ENCODE measurements at regions not wholly inside any gene's neighbourhood (a gene's known extent, or its start where the extent isn't known, plus 50 kb on each side); places are given as distances from the start of the nearest gene placed in this dataset.

GRCh38 chr7:1377111-1377909, 82.0 kb downstream of the MICALL2 start:
- H2AK5ac ChIP-seq (ENCODE audit: low read length): no peak overlapping the region
- no peak overlapping the region for H3K4ac ChIP-seq (ENCODE audit: low read depth, low read length)
- H3K79me1 ChIP-seq (ENCODE audit: low read length): no peaks in the 10 kb centered on the region
- no peak overlapping the region for H2BK12ac ChIP-seq (ENCODE audit: low read length)
- no peak overlapping the region for H4K91ac ChIP-seq (ENCODE audit: low read depth, low read length)
- H3K23ac ChIP-seq (ENCODE audit: low read length): no peak overlapping the region
- H3K4me1 ChIP-seq (ENCODE audit: control insufficient read depth in 1 of 2, insufficient read depth in 2 of 2, low read length in 2 of 2): no peaks in the 10 kb centered on the region
- no peaks in the 10 kb centered on the region for H3K79me2 ChIP-seq (ENCODE audit: control insufficient read depth, insufficient read depth, low read length, poor library complexity)
- no peak overlapping the region for H2AFZ ChIP-seq (ENCODE audit: insufficient read depth, low read length, poor library complexity)
- peaks cover 3% of the 10 kb centered on the region for H3K9me3 ChIP-seq (ENCODE audit: insufficient read depth, low read depth, low read length)
- no peak overlapping the region for H2BK5ac ChIP-seq (ENCODE audit: low read depth, low read length, poor library complexity)
- no peak overlapping the region for H3K27ac ChIP-seq (ENCODE audit: low read depth, low read length)
- no CpG with 5 or more reads among the region's 21 CpGs for WGBS (ENCODE audit: extremely low coverage, insufficient coverage, insufficient read length)
- H2BK120ac ChIP-seq (ENCODE audit: insufficient read depth, low read length, poor library complexity): no peak overlapping the region
- no peak for DNase-seq
- no peak overlapping the region for H3K9ac ChIP-seq (ENCODE audit: low read length)
- no peak overlapping the region for H3K14ac ChIP-seq (ENCODE audit: low read length)
- H3K27me3 ChIP-seq (ENCODE audit: insufficient read depth, low read length): no peaks in the 10 kb centered on the region
- no peak overlapping the region for H4K12ac ChIP-seq (ENCODE audit: low read depth, low read length)
- H3K18ac ChIP-seq (ENCODE audit: low read length): no peak overlapping the region
- no peak overlapping the region for H3K4me3 ChIP-seq (ENCODE audit: low read depth, low read length)
- no peak overlapping the region for H3K4me2 ChIP-seq (ENCODE audit: low read length)
- H3K36me3 ChIP-seq (ENCODE audit: control insufficient read depth in 1 of 2, insufficient read depth in 2 of 2, low read length in 2 of 2): no peaks in the 10 kb centered on the region
- no peak overlapping the region for H4K8ac ChIP-seq (ENCODE audit: low read depth, low read length)

GRCh38 chr7:1378610-1379601, 80.4 kb downstream of the MICALL2 start:
- no peak overlapping the region for H4K12ac ChIP-seq (ENCODE audit: low read depth, low read length)
- H4K8ac ChIP-seq (ENCODE audit: low read depth, low read length): no peak overlapping the region
- DNase-seq: no peak
- H3K4me2 ChIP-seq (ENCODE audit: low read length): no peak overlapping the region
- no peak overlapping the region for H3K4ac ChIP-seq (ENCODE audit: low read depth, low read length)
- no peak overlapping the region for H2BK12ac ChIP-seq (ENCODE audit: low read length)
- no peak overlapping the region for H3K23ac ChIP-seq (ENCODE audit: low read length)
- peaks cover 6% of the 10 kb centered on the region for H3K9me3 ChIP-seq (ENCODE audit: insufficient read depth, low read depth, low read length)
- no peaks in the 10 kb centered on the region for H3K27me3 ChIP-seq (ENCODE audit: insufficient read depth, low read length)
- no peak overlapping the region for H4K91ac ChIP-seq (ENCODE audit: low read depth, low read length)
- 100% methylated on average over 2 of the region's 3 CpGs for WGBS (ENCODE audit: extremely low coverage, insufficient coverage, insufficient read length)
- H2BK5ac ChIP-seq (ENCODE audit: low read depth, low read length, poor library complexity): no peak overlapping the region
- H2BK120ac ChIP-seq (ENCODE audit: insufficient read depth, low read length, poor library complexity): no peak overlapping the region
- no peak overlapping the region for H3K9ac ChIP-seq (ENCODE audit: low read length)
- H2AK5ac ChIP-seq (ENCODE audit: low read length): no peak overlapping the region
- no peak overlapping the region for H3K27ac ChIP-seq (ENCODE audit: low read depth, low read length)
- no peak overlapping the region for H3K14ac ChIP-seq (ENCODE audit: low read length)
- no peaks in the 10 kb centered on the region for H3K36me3 ChIP-seq (ENCODE audit: control insufficient read depth in 1 of 2, insufficient read depth in 2 of 2, low read length in 2 of 2)
- no peaks in the 10 kb centered on the region for H3K4me1 ChIP-seq (ENCODE audit: control insufficient read depth in 1 of 2, insufficient read depth in 2 of 2, low read length in 2 of 2)
- H3K4me3 ChIP-seq (ENCODE audit: low read depth, low read length): no peak overlapping the region
- no peaks in the 10 kb centered on the region for H3K79me1 ChIP-seq (ENCODE audit: low read length)
- no peaks in the 10 kb centered on the region for H3K79me2 ChIP-seq (ENCODE audit: control insufficient read depth, insufficient read depth, low read length, poor library complexity)
- no peak overlapping the region for H3K18ac ChIP-seq (ENCODE audit: low read length)
- H2AFZ ChIP-seq (ENCODE audit: insufficient read depth, low read length, poor library complexity): no peak overlapping the region

GRCh38 chr7:1380231-1380815, 78.9 kb downstream of the MICALL2 start:
- no peak overlapping the region for H4K12ac ChIP-seq (ENCODE audit: low read depth, low read length)
- H3K27me3 ChIP-seq (ENCODE audit: insufficient read depth, low read length): no peaks in the 10 kb centered on the region
- H3K4me3 ChIP-seq (ENCODE audit: low read depth, low read length): no peak overlapping the region
- no peak overlapping the region for H2AK5ac ChIP-seq (ENCODE audit: low read length)
- peaks cover 6% of the 10 kb centered on the region for H3K9me3 ChIP-seq (ENCODE audit: insufficient read depth, low read depth, low read length)
- H3K4ac ChIP-seq (ENCODE audit: low read depth, low read length): no peak overlapping the region
- no peaks in the 10 kb centered on the region for H3K4me1 ChIP-seq (ENCODE audit: control insufficient read depth in 1 of 2, insufficient read depth in 2 of 2, low read length in 2 of 2)
- no peak overlapping the region for H3K27ac ChIP-seq (ENCODE audit: low read depth, low read length)
- no peak overlapping the region for H4K8ac ChIP-seq (ENCODE audit: low read depth, low read length)
- no peak overlapping the region for H2BK5ac ChIP-seq (ENCODE audit: low read depth, low read length, poor library complexity)
- no peaks in the 10 kb centered on the region for H3K79me1 ChIP-seq (ENCODE audit: low read length)
- H3K9ac ChIP-seq (ENCODE audit: low read length): no peak overlapping the region
- no peak overlapping the region for H2AFZ ChIP-seq (ENCODE audit: insufficient read depth, low read length, poor library complexity)
- no peak overlapping the region for H3K18ac ChIP-seq (ENCODE audit: low read length)
- H3K14ac ChIP-seq (ENCODE audit: low read length): no peak overlapping the region
- H2BK12ac ChIP-seq (ENCODE audit: low read length): no peak overlapping the region
- no peak overlapping the region for H4K91ac ChIP-seq (ENCODE audit: low read depth, low read length)
- no CpG with 5 or more reads among the region's 15 CpGs for WGBS (ENCODE audit: extremely low coverage, insufficient coverage, insufficient read length)
- no peak overlapping the region for H3K23ac ChIP-seq (ENCODE audit: low read length)
- no peaks in the 10 kb centered on the region for H3K79me2 ChIP-seq (ENCODE audit: control insufficient read depth, insufficient read depth, low read length, poor library complexity)
- no peak for DNase-seq
- H2BK120ac ChIP-seq (ENCODE audit: insufficient read depth, low read length, poor library complexity): no peak overlapping the region
- no peak overlapping the region for H3K4me2 ChIP-seq (ENCODE audit: low read length)
- H3K36me3 ChIP-seq (ENCODE audit: control insufficient read depth in 1 of 2, insufficient read depth in 2 of 2, low read length in 2 of 2): no peaks in the 10 kb centered on the region

- H2BK12ac ChIP-seq (ENCODE audit: low read length): no peak overlapping the region
- no CpG with 5 or more reads among the region's 18 CpGs for WGBS (ENCODE audit: extremely low coverage, insufficient coverage, insufficient read length)
- H3K27ac ChIP-seq (ENCODE audit: low read depth, low read length): no peak overlapping the region
- no peak overlapping the region for H4K8ac ChIP-seq (ENCODE audit: low read depth, low read length)
- no peak overlapping the region for H3K9ac ChIP-seq (ENCODE audit: low read length)
- H3K79me2 ChIP-seq (ENCODE audit: control insufficient read depth, insufficient read depth, low read length, poor library complexity): no peaks in the 10 kb centered on the region
- H3K27me3 ChIP-seq (ENCODE audit: insufficient read depth, low read length): no peaks in the 10 kb centered on the region
- no peak overlapping the region for H2AFZ ChIP-seq (ENCODE audit: insufficient read depth, low read length, poor library complexity)
- no peak for DNase-seq
- H3K79me1 ChIP-seq (ENCODE audit: low read length): no peaks in the 10 kb centered on the region
- no peak overlapping the region for H3K23ac ChIP-seq (ENCODE audit: low read length)
- H3K9me3 ChIP-seq (ENCODE audit: insufficient read depth, low read depth, low read length): peaks cover 4% of the 10 kb centered on the region
- H3K14ac ChIP-seq (ENCODE audit: low read length): no peak overlapping the region
- no peak overlapping the region for H3K4me2 ChIP-seq (ENCODE audit: low read length)
- no peak overlapping the region for H4K12ac ChIP-seq (ENCODE audit: low read depth, low read length)
- H3K4ac ChIP-seq (ENCODE audit: low read depth, low read length): no peak overlapping the region
- H2AK5ac ChIP-seq (ENCODE audit: low read length): no peak overlapping the region
- no peak overlapping the region for H2BK5ac ChIP-seq (ENCODE audit: low read depth, low read length, poor library complexity)
- H2BK120ac ChIP-seq (ENCODE audit: insufficient read depth, low read length, poor library complexity): no peak overlapping the region
- H4K91ac ChIP-seq (ENCODE audit: low read depth, low read length): no peak overlapping the region
- H3K4me3 ChIP-seq (ENCODE audit: low read depth, low read length): no peak overlapping the region
- H3K4me1 ChIP-seq (ENCODE audit: control insufficient read depth in 1 of 2, insufficient read depth in 2 of 2, low read length in 2 of 2): no peaks in the 10 kb centered on the region
- H3K36me3 ChIP-seq (ENCODE audit: control insufficient read depth in 1 of 2, insufficient read depth in 2 of 2, low read length in 2 of 2): no peaks in the 10 kb centered on the region
- no peak overlapping the region for H3K18ac ChIP-seq (ENCODE audit: low read length)
Observed at GRCh38 chr7:1380821-1381580, 78.3 kb downstream of the MICALL2 start.

Measured in trophoblast cell (in vitro differentiated cells and primary cell).